Small intestine (tissue), 7 donors: ENCODE measurements at regions not wholly inside any gene's neighbourhood (a gene's known extent, or its start where the extent isn't known, plus 50 kb on each side); places are given as distances from the start of the nearest gene placed in this dataset.

Source experiments
- DNase-seq, 2 donors: peaks; one replicate each; pipeline versions ENCODE4 v3.0.0 to v3.0.0-alpha.2; 2013
- FAIRE-seq: peaks from 2 replicates; lab custom pipeline; 2012; peaks lifted over from hg19 to GRCh38; lab: Jason Lieb, UNC
- H3K27ac ChIP-seq, 3 donors: one replicate each; pipeline ENCODE4 v1.5.1; 2013; ENCODE audit warnings: low read length in 2 of 3, mild to moderate bottlenecking in 2 of 3, control low read depth in 1 of 3, inconsistent platforms in 1 of 3, low read depth in 1 of 3, moderate library complexity in 1 of 3
- H3K27me3 ChIP-seq, 3 donors: one replicate each; pipeline ENCODE4 v1.6.1; 2013; ENCODE audit warnings: low read length in 3 of 3, inconsistent platforms in 1 of 3; ENCODE audit not compliant: control insufficient read depth in 3 of 3, insufficient read depth in 3 of 3
- H3K36me3 ChIP-seq, 3 donors: one replicate each; pipeline ENCODE4 v1.6.1; 2013; ENCODE audit warnings: low read length in 3 of 3, inconsistent platforms in 1 of 3, low read depth in 1 of 3, mild to moderate bottlenecking in 1 of 3, moderate library complexity in 1 of 3; ENCODE audit not compliant: control insufficient read depth in 3 of 3, insufficient read depth in 2 of 3
- H3K4me1 ChIP-seq, 3 donors: one replicate each; pipeline ENCODE4 v1.6.1; 2013; ENCODE audit warnings: low read length in 2 of 3, inconsistent platforms in 1 of 3, low read depth in 1 of 3, mild to moderate bottlenecking in 1 of 3, moderate library complexity in 1 of 3; ENCODE audit not compliant: control insufficient read depth in 3 of 3, insufficient read depth in 2 of 3
- H3K4me3 ChIP-seq, 3 donors: one replicate each; pipeline ENCODE4 v1.5.1; 2013; ENCODE audit warnings: low read length in 3 of 3, control low read depth in 1 of 3, inconsistent platforms in 1 of 3, low read depth in 1 of 3, mild to moderate bottlenecking in 1 of 3, moderate library complexity in 1 of 3
- H3K9me3 ChIP-seq, 2 donors: one replicate each; pipeline ENCODE4 v1.6.1; 2013; ENCODE audit warnings: low read depth in 1 of 2, low read length in 1 of 2; ENCODE audit not compliant: control insufficient read depth in 2 of 2, insufficient read depth in 1 of 2
- WGBS, 3 donors: extraction: QIAGEN DNeasy Blood & Tissue Kit; methylation state at CpG; one replicate each; pipeline ENCODE4 v1.1.7; 2013; 5-methylcytosine and 5-hydroxymethylcytosine counted together
- donor health status: healthy with polysubstance abuse.
- donor health status: control.
- donor health status: control.
- donor health status: Bipolar disorder and iron deficiency.
- donor health status: healthy.

- H3K4me3 ChIP-seq, result no peak overlapping the region
- no peaks in the 10 kb centered on the region for H3K9me3 ChIP-seq
- no peaks in the 10 kb centered on the region for H3K27me3 ChIP-seq
- 61 to 67% (median 67%) methylated on average over 4 of the region's 4 CpGs for WGBS, 3 donors
- H3K27ac ChIP-seq, result no peak overlapping the region
- H3K36me3 ChIP-seq, result no peaks in the 10 kb centered on the region
- FAIRE-seq (no peak), DNase-seq (no peak)
- H3K4me1 ChIP-seq, result no peaks in the 10 kb centered on the region
Observed at GRCh38 chr17:37826497-37827430, 81.9 kb upstream of the HNF1B start.

- no peak for FAIRE-seq
- DNase-seq, result no peak
- H3K36me3 ChIP-seq, result no peaks in the 10 kb centered on the region
- H3K4me3 ChIP-seq, result no peak overlapping the region
- H3K27ac ChIP-seq, result no peak overlapping the region
- H3K27me3 ChIP-seq, result no peaks in the 10 kb centered on the region
- no peaks in the 10 kb centered on the region for H3K4me1 ChIP-seq
- 83 to 92% (median 88%) methylated on average over 2 of the region's 2 CpGs for WGBS, 3 donors
- H3K9me3 ChIP-seq, result no peaks in the 10 kb centered on the region
Observed at GRCh38 chr17:37825851-37826250, 81.0 kb upstream of the HNF1B start.

GRCh38 chr17:37824534-37825485, 80.0 kb upstream of the HNF1B start:
- FAIRE-seq (no peak), DNase-seq (no peak)
- H3K9me3 ChIP-seq, result no peaks in the 10 kb centered on the region
- 66 to 74% (median 70%) methylated on average over 13 of the region's 13 CpGs for WGBS, 3 donors
- no peaks in the 10 kb centered on the region for H3K27me3 ChIP-seq
- no peak overlapping the region for H3K4me3 ChIP-seq
- no peaks in the 10 kb centered on the region for H3K4me1 ChIP-seq
- H3K27ac ChIP-seq, result no peak overlapping the region
- no peaks in the 10 kb centered on the region for H3K36me3 ChIP-seq

- no peak overlapping the region for H3K27ac ChIP-seq
- DNase-seq, result no peak
- H3K27me3 ChIP-seq, result no peaks in the 10 kb centered on the region
- no peak for FAIRE-seq
- no peak overlapping the region for H3K4me3 ChIP-seq
- no peaks in the 10 kb centered on the region for H3K36me3 ChIP-seq
- no peaks in the 10 kb centered on the region for H3K9me3 ChIP-seq
- H3K4me1 ChIP-seq, result no peaks in the 10 kb centered on the region
Observed at GRCh38 chr17:37823996-37824395, 79.1 kb upstream of the HNF1B start.

GRCh38 chr17:37820995-37821713, 76.3 kb upstream of the HNF1B start:
- H3K36me3 ChIP-seq, result no peaks in the 10 kb centered on the region
- H3K9me3 ChIP-seq, result no peaks in the 10 kb centered on the region
- H3K27ac ChIP-seq, result no peak overlapping the region
- no peak overlapping the region for H3K4me3 ChIP-seq
- WGBS, 3 donors, result 91 to 95% (median 94%) methylated on average over 5 of the region's 5 CpGs
- H3K4me1 ChIP-seq, result no peaks in the 10 kb centered on the region
- DNase-seq (no peak), FAIRE-seq (no peak)
- no peaks in the 10 kb centered on the region for H3K27me3 ChIP-seq

- no peaks in the 10 kb centered on the region for H3K36me3 ChIP-seq
Observed at GRCh38 chr17:37820313-37820994, 75.6 kb upstream of the HNF1B start.

GRCh38 chr17:37818689-37819088, 73.8 kb upstream of the HNF1B start:
- WGBS, 3 donors, result 10 to 38% (median 16%) methylated on average over 3 of the region's 3 CpGs
- peak; percentile 17 to 71 for DNase-seq
- Histone ChIP-seq H3K36me3 (no peaks in the 10 kb centered on the region), H3K27ac (no peak overlapping the region), H3K4me3 (no peak overlapping the region), H3K27me3 (peaks cover 0 to 3% (median 0%) of the 10 kb centered on the region in 3 donors), H3K4me1 (no peaks in the 10 kb centered on the region), H3K9me3 (no peaks in the 10 kb centered on the region)
- FAIRE-seq, result no peak

More at GRCh38 chr17:37820313-37820994, 75.6 kb upstream of the HNF1B start:
- H3K4me1 ChIP-seq, result no peaks in the 10 kb centered on the region
- H3K4me3 ChIP-seq, result no peak overlapping the region
- no peaks in the 10 kb centered on the region for H3K9me3 ChIP-seq
- DNase-seq, result no peak
- WGBS, 3 donors, result 67 to 90% (median 87%) methylated on average over 4 of the region's 4 CpGs
- peaks cover 0 to 2% (median 0%) of the 10 kb centered on the region in 3 donors for H3K27me3 ChIP-seq
- no peak for FAIRE-seq
- H3K27ac ChIP-seq, result no peak overlapping the region
